GM21528 (cell line): ENCODE measurements at regions not wholly inside any gene's neighbourhood (a gene's known extent, or its start where the extent isn't known, plus 50 kb on each side); places are given as distances from the start of the nearest gene placed in this dataset.
"Not testable (repeated sequence)": the region's sequence is repeated elsewhere in the genome, so short reads cannot be mapped to it uniquely, and the experiment has no call there.

Source experiments
- ATAC-seq: cut with Tn5 transposase; IDR thresholded peaks from one replicate; pipeline ENCODE4 v1.9.1; 2021; ENCODE audit warnings: mild to moderate bottlenecking, moderate library complexity; ENCODE audit not compliant: unreplicated experiment, low FRiP score

GRCh38 chr1:235059221-235059620 lies 69.4 kb downstream of the TOMM20 start:
- no peak for ATAC-seq

DNA sequence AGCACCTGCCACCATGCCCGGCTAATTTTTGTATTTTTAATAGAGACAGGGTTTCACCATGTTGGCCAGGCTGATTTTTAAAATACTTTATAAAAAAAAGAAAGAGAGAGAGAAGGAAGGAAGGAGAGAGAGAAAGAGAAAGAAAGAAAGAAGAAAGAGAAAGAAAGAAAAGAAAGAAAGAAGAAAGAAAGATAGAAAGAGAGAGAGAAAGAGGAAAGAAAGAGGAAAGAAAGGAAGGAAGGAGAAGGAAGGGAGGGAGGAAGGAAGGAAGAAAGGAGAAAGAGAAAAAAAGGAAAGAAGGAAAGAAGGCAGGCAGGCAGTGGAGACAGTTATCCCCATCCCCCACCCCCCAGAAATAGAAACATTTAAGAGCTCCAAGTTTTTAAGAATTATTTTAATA lies 69.9 kb downstream of the TOMM20 start:
- no peak for ATAC-seq

GRCh38 chr1:235057385-235058306 lies 71.0 kb downstream of the TOMM20 start:
- no peak for ATAC-seq

DNA sequence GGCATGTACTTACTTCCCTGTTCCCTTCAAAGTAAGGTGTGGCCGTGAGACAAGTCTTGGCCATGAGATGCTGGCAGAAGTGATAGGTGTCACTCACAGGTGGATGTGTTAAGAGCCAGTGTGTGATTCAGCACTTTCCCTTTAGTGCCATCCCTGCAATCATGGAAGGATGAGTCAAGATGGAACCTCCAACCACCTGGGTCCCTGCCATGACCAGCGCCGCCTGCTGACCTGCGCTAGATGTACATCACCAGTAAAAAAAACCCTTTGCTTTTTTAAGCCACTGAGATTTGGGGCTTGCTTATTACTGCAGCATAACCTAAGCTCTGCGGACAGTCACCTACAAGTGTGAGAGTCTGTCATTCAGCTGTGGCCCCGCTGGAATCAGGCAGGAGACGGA lies 71.7 kb downstream of the TOMM20 start:
- no peak for ATAC-seq

- ATAC-seq = no peak
Measured at GRCh38 chr1:235054936-235055335, 73.7 kb downstream of the TOMM20 start.

- no peak for ATAC-seq
Measured at GRCh38 chr1:235054466-235054865, 74.2 kb downstream of the TOMM20 start.

DNA sequence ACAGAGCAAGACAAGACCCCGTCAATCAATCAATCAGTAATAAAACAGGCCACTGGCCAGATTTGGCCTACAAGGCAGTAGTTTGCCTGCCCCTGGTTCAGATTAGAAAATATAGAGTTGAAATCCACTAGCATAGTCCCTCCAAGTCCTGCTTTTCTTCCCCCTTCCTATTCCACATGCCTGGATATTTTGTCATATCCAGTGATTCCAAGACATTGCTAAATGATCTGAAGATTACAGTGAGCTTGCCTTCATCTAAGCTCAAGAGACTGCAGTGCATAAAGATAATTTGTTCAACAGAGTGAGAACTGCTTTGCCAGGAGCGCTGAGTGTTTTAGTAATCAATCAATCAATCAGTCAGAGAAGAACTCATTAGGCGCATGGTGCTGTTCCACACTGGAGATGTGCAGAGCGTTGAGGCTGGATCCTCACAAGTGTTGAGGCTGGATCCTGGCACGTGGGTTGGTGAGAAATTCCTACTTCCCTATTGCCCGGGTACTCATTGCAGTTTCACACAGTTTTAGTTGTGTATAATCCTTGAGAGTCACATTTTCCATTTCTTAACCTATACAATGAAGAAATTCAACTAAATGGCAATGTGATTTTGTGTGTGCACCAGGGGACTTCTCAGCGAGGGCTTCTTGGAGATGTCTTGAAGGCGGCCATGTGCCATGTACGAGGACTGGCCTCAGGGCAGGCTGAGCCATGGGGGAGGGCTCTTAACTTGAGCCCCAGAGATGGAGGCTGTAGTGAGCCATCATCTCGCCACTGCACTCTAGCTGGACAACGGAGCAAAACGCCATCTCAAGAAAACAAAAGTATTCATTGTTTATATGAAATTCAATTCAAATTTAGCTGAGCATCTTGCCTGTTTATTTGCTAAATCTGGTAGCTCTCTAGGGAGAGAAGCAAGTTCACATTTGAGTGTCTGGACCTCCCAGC lies 76.3 kb downstream of the TOMM20 start:
- no peak for ATAC-seq

- ATAC-seq = no peak
Measured at GRCh38 chr1:235051521-235051920, 77.1 kb downstream of the TOMM20 start.

- no peak for ATAC-seq
Measured at GRCh38 chr1:235050911-235051360, 77.7 kb downstream of the TOMM20 start.

DNA sequence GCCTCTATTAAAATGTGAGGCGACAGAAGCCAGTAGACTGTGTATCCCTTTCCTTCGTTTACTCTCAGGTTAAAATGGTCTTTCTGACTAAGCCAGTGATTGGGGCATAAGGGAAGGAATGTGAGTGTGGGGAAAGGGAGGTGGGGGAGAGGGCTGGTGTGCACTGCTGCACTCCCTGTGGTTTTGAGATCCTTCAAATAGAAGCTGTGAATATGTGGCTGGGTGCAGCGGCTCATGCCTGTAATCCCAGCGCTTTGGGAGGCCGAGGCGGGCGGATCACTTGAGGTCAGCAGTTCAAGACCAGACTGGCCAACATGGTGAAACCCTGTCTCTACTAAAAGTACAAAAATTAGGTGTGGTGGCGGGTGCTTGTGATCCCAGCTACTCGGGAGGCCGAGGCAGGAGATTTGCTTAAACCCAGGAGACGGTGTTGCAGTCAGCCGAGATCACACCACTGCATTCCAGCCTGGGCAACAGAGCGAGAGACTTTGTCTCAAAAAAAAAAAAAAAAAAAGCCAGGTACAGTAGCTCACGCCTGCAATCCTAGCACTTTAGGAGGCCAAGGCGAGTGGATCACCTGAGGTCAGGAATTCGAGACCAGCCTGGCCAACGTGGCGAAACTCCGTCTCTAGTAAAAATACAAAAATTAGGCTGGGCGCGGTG lies 78.8 kb downstream of the TOMM20 start:
- ATAC-seq = not testable (repeated sequence)

- no peak for ATAC-seq
Measured at GRCh38 chr1:235049217-235049616, 79.4 kb downstream of the TOMM20 start.

- ATAC-seq = no peak
Measured at GRCh38 chr1:235047331-235047871, 81.2 kb downstream of the TOMM20 start.

GRCh38 chr1:235045921-235046601 lies 82.6 kb downstream of the TOMM20 start:
- no peak for ATAC-seq

DNA sequence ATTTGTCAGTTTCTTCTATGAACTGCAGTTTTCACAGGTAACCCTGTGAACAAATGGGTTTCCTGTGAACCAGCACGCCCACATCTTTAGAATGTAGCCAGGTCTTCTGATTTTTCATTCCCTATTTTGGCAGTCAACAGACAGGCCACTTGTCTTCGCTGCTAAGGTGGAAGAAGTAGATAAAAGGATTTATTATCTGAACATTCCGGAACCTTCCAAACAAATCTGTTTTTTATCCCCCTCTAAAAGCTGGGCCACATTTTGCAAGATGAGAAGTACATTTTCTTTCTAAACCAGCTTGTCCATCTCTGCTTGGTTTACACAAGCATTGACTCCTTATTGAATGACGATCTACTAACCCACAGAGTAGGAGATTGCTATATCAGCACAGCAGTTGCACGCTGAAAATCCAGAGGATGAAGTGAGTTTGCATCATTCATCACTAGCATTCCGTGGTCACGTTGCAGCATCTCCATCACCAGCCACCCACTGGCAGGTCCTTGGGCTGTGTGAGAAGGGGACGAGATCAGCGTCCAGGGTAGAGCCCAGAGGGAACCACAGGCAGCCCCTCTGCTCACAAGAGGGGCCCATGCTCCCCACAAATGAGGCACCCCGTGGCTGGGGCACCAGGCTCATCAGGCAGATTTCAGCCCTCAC lies 83.5 kb downstream of the TOMM20 start:
- no peak for ATAC-seq

GRCh38 chr1:235043234-235043633 lies 85.4 kb downstream of the TOMM20 start:
- no peak for ATAC-seq

DNA sequence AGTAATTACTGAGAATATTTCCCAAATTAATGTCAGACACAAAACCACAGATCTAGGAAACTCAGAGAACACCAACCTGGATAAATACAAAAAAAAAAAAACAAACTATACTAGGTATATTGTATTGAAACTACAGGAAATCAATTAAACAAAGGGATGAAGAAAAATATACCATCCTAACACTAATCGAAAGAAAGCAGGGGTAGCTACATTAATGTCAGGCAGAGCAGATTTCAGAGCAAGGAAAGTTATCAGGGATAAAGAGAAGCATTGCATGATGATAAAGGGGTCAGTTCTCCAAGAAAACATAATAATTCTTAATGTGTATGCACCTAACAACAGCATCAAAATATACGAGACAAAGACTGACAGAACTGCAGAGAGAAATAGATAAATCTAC lies 89.9 kb downstream of the TOMM20 start:
- no peak for ATAC-seq

- ATAC-seq = no peak
Measured at GRCh38 chr1:235035928-235036327, 92.7 kb downstream of the TOMM20 start.

DNA sequence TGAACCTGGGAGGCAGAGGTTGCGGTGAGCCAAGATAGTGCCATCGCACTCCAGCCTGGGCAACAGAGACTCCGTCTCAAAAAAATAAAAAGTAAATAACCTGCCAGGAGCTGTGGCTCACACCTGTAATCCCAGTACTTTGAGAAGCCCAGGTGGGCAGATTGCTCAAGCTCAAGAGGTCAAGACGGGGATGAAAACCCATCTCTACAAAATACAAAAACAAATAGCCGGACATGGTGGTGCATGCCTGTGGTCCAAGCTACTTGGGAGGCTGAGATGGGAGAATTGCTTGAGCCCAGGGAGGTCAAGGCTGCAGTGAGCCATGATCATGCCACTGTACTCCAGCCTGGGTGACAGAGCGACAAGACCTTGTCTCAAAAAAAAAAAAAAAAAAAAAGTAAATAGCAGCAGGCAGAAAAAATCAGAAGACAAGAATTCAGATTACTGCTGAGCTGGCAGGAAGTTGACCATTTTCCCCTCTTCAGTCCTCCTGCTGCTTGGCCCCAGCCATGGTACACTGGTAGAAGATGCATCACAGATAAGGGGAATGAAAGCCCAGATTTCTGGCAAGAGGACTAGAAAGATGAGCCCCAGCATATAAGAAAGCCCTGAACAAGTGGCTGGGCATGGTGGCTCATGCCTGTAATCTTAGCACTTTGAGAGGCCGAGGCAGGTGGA lies 97.6 kb downstream of the TOMM20 start:
- no peak for ATAC-seq

DNA sequence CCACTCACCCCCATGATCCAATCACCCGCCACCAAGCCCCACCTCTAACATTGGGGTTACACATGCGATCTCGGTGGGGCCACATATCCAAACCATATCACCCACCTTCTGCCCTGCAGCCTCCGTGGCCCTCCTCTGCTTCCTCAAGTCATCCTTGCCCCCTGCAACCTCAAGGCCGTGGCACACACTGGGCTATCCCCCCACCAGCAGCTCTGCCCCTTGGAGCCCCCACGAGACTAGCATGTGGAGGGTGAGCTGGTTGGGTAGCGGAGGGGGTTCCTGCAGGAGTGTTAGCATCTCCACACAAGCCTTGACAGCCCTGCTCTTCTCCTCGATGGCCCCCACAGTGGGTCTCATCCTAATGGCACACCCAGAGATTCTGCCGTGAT lies 100.8 kb downstream of the TOMM20 start:
- no peak for ATAC-seq
